A673 (cell line): ENCODE measurements at regions not wholly inside any gene's neighbourhood (a gene's known extent, or its start where the extent isn't known, plus 50 kb on each side); places are given as distances from the start of the nearest gene placed in this dataset.

Experiments
- BruUV-seq: library from RNA; stranded (reverse); fragments of 400-500 nt; replicated peaks from 2 replicates; lab custom pipeline; 2021; lab: Mats Ljungman, UMichigan
- CTCF ChIA-PET: fragments of 300-600 bp; sonication (Branson Sonifier 250); formaldehyde crosslinking; loops from one replicate; lab custom pipeline; 2022; ENCODE audit warnings: antibody characterized with exemption; lab: Charles Lee
- POLR2A ChIA-PET: fragments of 300-600 bp; sonication (Branson Sonifier 250); formaldehyde crosslinking; loops from one replicate; lab custom pipeline; 2022; ENCODE audit warnings: antibody characterized with exemption; ENCODE audit not compliant: low non-redundant PET; lab: Charles Lee
- DNase-seq: peaks from one replicate; pipeline ENCODE4 v3.0.0-alpha.2; 2015; ENCODE audit warnings: low spot score
- H3K27ac ChIP-seq: fragments of 200-600 bp; sonication (generic); 2 replicates; pipeline ENCODE4 v1.5.1; 2016; ENCODE audit warnings: mixed run types, low read depth, mild to moderate bottlenecking, mixed read lengths, antibody characterized with exemption, low read length; ENCODE audit not compliant: poor library complexity, severe bottlenecking
- H3K27me3 ChIP-seq: fragments of 200-600 bp; sonication (generic); replicated peaks from 2 replicates; pipeline ENCODE4 v1.6.1; 2017; ENCODE audit warnings: mixed run types, low read depth, mild to moderate bottlenecking, mixed read lengths, antibody characterized with exemption, low read length; ENCODE audit not compliant: insufficient read depth, poor library complexity
- H3K36me3 ChIP-seq: fragments of 200-600 bp; sonication (generic); 2 replicates; pipeline ENCODE4 v1.6.1; 2016; ENCODE audit warnings: mixed run types, mild to moderate bottlenecking, mixed read lengths, antibody characterized with exemption, low read length; ENCODE audit not compliant: insufficient read depth, poor library complexity, severe bottlenecking
- H3K4me1 ChIP-seq: fragments of 200-600 bp; sonication (generic); 2 replicates; pipeline ENCODE4 v1.6.1; 2017; ENCODE audit warnings: mixed run types, mild to moderate bottlenecking, mixed read lengths, antibody characterized with exemption, low read length; ENCODE audit not compliant: insufficient read depth, poor library complexity, severe bottlenecking
- H3K4me3 ChIP-seq: fragments of 200-600 bp; sonication (generic); 2 replicates; pipeline ENCODE4 v1.5.1; 2016; ENCODE audit warnings: low read depth, mixed run types, mild to moderate bottlenecking, mixed read lengths, low read length; ENCODE audit not compliant: poor library complexity, severe bottlenecking
- H3K9me3 ChIP-seq: fragments of 200-600 bp; sonication (generic); 2 replicates; pipeline ENCODE4 v1.6.1; 2016; ENCODE audit warnings: mixed run types, low read depth, mild to moderate bottlenecking, mixed read lengths, antibody characterized with exemption, low read length; ENCODE audit not compliant: poor library complexity, severe bottlenecking
- CTCF ChIP-seq: fragments of 300-800, 200-600 bp; sonication (generic); conservative IDR thresholded peaks from 2 replicates; pipeline ENCODE4 v1.5.1; 2017; ENCODE audit warnings: low read depth, mild to moderate bottlenecking, antibody characterized with exemption, low read length, moderate library complexity, mixed read lengths
- EZH2 ChIP-seq: fragments of 200-600 bp; sonication (generic); IDR thresholded peaks from 2 replicates; pipeline ENCODE4 v1.6.1; 2017; ENCODE audit warnings: borderline replicate concordance, low read depth, mild to moderate bottlenecking, mixed read lengths, antibody characterized with exemption, low read length; ENCODE audit not compliant: poor library complexity, severe bottlenecking
- intact Hi-C: fragments of 100-400 bp; cut with micrococcal nuclease; formaldehyde crosslinking; loops from one replicate; pipeline ENCODE4 v1.10.0; 2022; ENCODE audit not compliant: unreplicated experiment

GRCh38 chr16:55252577-55252976 lies 71.4 kb upstream of the IRX6 start:
- ChIA-PET POLR2A (no interaction called here), CTCF (no interaction called here)
- Histone ChIP-seq H3K4me3 (no peak overlapping the region), H3K27me3 (no peaks in the 10 kb centered on the region), H3K27ac (no peak overlapping the region), H3K9me3 (no peaks in the 10 kb centered on the region), H3K4me1 (no peaks in the 10 kb centered on the region), H3K36me3 (no peaks in the 10 kb centered on the region)
- no peak for TF ChIP-seq CTCF
- no peak for TF ChIP-seq EZH2
- intact Hi-C loops, result loop anchor here (10.0 kb wide), 2 partner anchors 318 to 618 kb away; partner anchors contain the start of gene IRX5
- DNase-seq, result no peak
- BruUV-seq, result no TSS peak

- TF ChIP-seq CTCF, result no peak
- no peak overlapping the region for H3K4me3 ChIP-seq
- BruUV-seq, result no TSS peak
- no peaks in the 10 kb centered on the region for H3K4me1 ChIP-seq
- no peak for DNase-seq
- intact Hi-C loops, result loop anchor here (10.0 kb wide), 2 partner anchors 319 to 619 kb away; partner anchors contain the start of gene IRX5
- no peaks in the 10 kb centered on the region for H3K9me3 ChIP-seq
- no peaks in the 10 kb centered on the region for H3K36me3 ChIP-seq
- no peaks in the 10 kb centered on the region for H3K27me3 ChIP-seq
- POLR2A ChIA-PET, result no interaction called here
- CTCF ChIA-PET, result no interaction called here
- H3K27ac ChIP-seq, result no peak overlapping the region
These were observed 70.0 kb upstream of the IRX6 start for GRCh38 chr16:55253987-55254386.

GRCh38 chr16:55255733-55256282 lies 68.2 kb upstream of the IRX6 start:
- intact Hi-C loops, result loop anchor here (5.0 to 10.0 kb wide), 5 partner anchors 321 to 1704 kb away; partner anchors contain the start of gene IRX5
- H3K27ac ChIP-seq, result no peak overlapping the region

GRCh38 chr16:55256412-55257016 lies 67.5 kb upstream of the IRX6 start:
- Histone ChIP-seq H3K27ac (no peak overlapping the region), H3K4me1 (no peaks in the 10 kb centered on the region), H3K9me3 (no peaks in the 10 kb centered on the region), H3K36me3 (no peaks in the 10 kb centered on the region), H3K27me3 (no peaks in the 10 kb centered on the region), H3K4me3 (no peak overlapping the region)
- BruUV-seq, result no TSS peak
- intact Hi-C loops, result loop anchor here (5.0 to 10.0 kb wide), 5 partner anchors 322 to 1704 kb away; partner anchors contain the start of gene IRX5
- ChIA-PET POLR2A (no interaction called here), CTCF (no interaction called here)
- DNase-seq, result no peak
- no peak for TF ChIP-seq EZH2
- no peak for TF ChIP-seq CTCF

More at GRCh38 chr16:55255733-55256282, 68.2 kb upstream of the IRX6 start:
- no peak for DNase-seq
- no peaks in the 10 kb centered on the region for H3K9me3 ChIP-seq
- no peak for TF ChIP-seq EZH2
- no peaks in the 10 kb centered on the region for H3K36me3 ChIP-seq
- no TSS peak for BruUV-seq
- H3K27me3 ChIP-seq, result no peaks in the 10 kb centered on the region
- POLR2A ChIA-PET, result no interaction called here
- no peak overlapping the region for H3K4me3 ChIP-seq
- H3K4me1 ChIP-seq, result no peaks in the 10 kb centered on the region
- CTCF ChIA-PET, result no interaction called here
